ENCODE measurements at regions not wholly inside any gene's neighbourhood (a gene's known extent, or its start where the extent isn't known, plus 50 kb on each side); places are given as distances from the start of the nearest gene placed in this dataset.

DNA sequence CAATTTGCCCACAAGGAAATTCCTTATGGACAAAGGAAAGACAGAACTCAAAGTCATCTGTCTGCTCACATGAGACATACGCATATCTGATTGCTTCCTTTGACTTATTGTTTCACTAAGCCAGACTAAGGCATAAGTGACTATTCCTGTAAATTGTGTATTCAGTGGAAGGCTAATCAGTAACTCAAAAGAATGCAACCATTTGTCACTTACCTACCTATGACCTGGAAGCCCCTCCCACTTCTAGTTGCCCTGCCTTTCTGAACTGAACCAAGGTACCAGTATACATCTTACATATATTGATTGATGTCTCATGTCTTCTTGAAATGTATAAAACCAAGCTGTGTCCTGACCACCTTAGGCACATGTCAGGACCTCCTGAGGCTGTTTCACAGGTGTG is 53.5 kb upstream of the PROK2 start:
- H3K9me3 ChIP-seq (replicated peaks in 1 of 11) = peaks cover 0 to 36% (median 0%) of the 10 kb centered on the region in 11 experiments; a peak in 6 of 22 replicates
- no peak for TF ChIP-seq Cebpa-rat (IDR thresholded peaks at IDR 0.05)
- H3K4me3 ChIP-seq = no peak overlapping the region
- H4K20me1 ChIP-seq = no peaks in the 10 kb centered on the region
- no peak overlapping the region for H3K9ac ChIP-seq
- no peak overlapping the region for H3K27ac ChIP-seq
- H3K4me2 ChIP-seq = no peak overlapping the region
- H3K36me3 ChIP-seq = no peaks in the 10 kb centered on the region
- peaks cover 0 to 16% (median 0%) of the 10 kb centered on the region in 10 experiments; a peak in 4 of 20 replicates for H3K4me1 ChIP-seq
- no peaks in the 10 kb centered on the region for H3K27me3 ChIP-seq

Data from BLaER1 treated with 17β-estradiol and CSF1 and Interleukin-3, amounts not matched to agents 10 nM and 100 nM (cell line).